ENCODE measurements at regions not wholly inside any gene's neighbourhood (a gene's known extent, or its start where the extent isn't known, plus 50 kb on each side); places are given as distances from the start of the nearest gene placed in this dataset.

DNA sequence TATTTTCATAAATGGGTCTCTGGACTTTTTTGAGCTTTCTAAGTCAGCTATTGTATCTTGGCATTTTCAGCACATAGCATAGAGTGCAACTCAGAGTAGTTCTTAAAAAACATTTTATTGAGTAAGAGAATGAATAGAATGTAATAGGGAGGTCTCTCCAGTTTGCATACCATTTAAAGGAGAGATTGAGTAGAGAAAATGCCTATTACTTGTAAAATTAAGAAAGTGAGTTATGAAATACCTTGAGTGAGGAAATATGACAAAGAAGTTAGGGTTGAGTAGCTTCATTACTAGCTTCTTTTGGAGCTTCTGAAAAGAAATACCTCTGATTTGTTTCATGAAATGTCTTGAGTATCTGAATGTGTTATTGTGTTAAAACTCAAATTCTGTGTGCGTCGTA, 140.0 kb downstream of the AASDHPPT start:
- CTCF ChIA-PET: no interaction called here
- BruUV-seq (replicated peaks): no TSS peak

DNA sequence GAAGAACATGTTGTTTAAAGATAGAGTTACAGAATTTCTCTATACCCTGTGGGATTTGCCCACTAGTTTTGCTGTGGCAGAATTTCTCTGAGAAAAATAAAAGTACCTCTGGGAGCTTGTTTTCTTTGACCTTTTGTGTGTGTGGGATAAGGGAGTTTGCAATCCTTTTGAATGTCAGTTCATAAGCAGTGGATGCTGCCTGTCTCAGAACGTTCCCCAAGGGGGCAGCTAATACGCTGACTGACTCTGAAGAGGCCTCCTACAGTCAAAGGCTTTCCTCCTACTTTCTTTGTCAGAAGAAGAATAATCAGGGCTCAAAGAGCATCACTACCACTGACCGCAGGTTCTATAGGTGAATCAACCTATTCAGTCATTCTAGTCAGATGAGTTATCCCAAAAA, 140.6 kb downstream of the AASDHPPT start:
- BruUV-seq (replicated peaks): no TSS peak
- Histone ChIP-seq H3K9me3 (ENCODE audit: control insufficient read depth, insufficient read depth, low read depth, low read length) (peaks cover 12% of the 10 kb centered on the region; the same call in 1 of the 2 replicates), H3K36me3 (ENCODE audit: control insufficient read depth, insufficient read depth, low read length) (no peaks in the 10 kb centered on the region), H3K27me3 (ENCODE audit: control insufficient read depth, insufficient read depth, low read length) (no peaks in the 10 kb centered on the region), H3K4me3 (ENCODE audit: low read depth in 2 of 2, low read length in 2 of 2) (no peak overlapping the region), H3K4me1 (ENCODE audit: control insufficient read depth, insufficient read depth, low read length) (no peaks in the 10 kb centered on the region), H3K27ac (ENCODE audit: low read length) (no peak overlapping the region)
- intact Hi-C loops (cut with micrococcal nuclease; ENCODE audit: unreplicated experiment) (no loop called here), in situ Hi-C loops (cut with HindIII; ENCODE audit: low pct_unique_long_range_greater_than_20kb, low sequenced_read_pairs) (no loop called here)
- POLR2A ChIA-PET: no interaction called here
- DNase-seq (ENCODE audit: low read depth, low spot score) (no peak), ATAC-seq (no peak)
- CTCF ChIA-PET: no interaction called here
- no peak for TF ChIP-seq SIN3A (IDR thresholded peaks at IDR 0.05; ENCODE audit: borderline replicate concordance, insufficient read depth, low read depth, low read length)
- TF ChIP-seq, protein P1, sequence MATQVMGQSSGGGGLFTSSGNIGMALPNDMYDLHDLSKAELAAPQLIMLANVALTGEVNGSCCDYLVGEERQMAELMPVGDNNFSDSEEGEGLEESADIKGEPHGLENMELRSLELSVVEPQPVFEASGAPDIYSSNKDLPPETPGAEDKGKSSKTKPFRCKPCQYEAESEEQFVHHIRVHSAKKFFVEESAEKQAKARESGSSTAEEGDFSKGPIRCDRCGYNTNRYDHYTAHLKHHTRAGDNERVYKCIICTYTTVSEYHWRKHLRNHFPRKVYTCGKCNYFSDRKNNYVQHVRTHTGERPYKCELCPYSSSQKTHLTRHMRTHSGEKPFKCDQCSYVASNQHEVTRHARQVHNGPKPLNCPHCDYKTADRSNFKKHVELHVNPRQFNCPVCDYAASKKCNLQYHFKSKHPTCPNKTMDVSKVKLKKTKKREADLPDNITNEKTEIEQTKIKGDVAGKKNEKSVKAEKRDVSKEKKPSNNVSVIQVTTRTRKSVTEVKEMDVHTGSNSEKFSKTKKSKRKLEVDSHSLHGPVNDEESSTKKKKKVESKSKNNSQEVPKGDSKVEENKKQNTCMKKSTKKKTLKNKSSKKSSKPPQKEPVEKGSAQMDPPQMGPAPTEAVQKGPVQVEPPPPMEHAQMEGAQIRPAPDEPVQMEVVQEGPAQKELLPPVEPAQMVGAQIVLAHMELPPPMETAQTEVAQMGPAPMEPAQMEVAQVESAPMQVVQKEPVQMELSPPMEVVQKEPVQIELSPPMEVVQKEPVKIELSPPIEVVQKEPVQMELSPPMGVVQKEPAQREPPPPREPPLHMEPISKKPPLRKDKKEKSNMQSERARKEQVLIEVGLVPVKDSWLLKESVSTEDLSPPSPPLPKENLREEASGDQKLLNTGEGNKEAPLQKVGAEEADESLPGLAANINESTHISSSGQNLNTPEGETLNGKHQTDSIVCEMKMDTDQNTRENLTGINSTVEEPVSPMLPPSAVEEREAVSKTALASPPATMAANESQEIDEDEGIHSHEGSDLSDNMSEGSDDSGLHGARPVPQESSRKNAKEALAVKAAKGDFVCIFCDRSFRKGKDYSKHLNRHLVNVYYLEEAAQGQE (IDR thresholded peaks at IDR 0.05; ENCODE audit: insufficient read depth in 1 of 2, low read depth in 2 of 2, low read length in 1 of 2): no peak
- TF ChIP-seq, protein P2, sequence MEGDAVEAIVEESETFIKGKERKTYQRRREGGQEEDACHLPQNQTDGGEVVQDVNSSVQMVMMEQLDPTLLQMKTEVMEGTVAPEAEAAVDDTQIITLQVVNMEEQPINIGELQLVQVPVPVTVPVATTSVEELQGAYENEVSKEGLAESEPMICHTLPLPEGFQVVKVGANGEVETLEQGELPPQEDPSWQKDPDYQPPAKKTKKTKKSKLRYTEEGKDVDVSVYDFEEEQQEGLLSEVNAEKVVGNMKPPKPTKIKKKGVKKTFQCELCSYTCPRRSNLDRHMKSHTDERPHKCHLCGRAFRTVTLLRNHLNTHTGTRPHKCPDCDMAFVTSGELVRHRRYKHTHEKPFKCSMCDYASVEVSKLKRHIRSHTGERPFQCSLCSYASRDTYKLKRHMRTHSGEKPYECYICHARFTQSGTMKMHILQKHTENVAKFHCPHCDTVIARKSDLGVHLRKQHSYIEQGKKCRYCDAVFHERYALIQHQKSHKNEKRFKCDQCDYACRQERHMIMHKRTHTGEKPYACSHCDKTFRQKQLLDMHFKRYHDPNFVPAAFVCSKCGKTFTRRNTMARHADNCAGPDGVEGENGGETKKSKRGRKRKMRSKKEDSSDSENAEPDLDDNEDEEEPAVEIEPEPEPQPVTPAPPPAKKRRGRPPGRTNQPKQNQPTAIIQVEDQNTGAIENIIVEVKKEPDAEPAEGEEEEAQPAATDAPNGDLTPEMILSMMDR (IDR thresholded peaks at IDR 0.05): no peak
- no peak for TF ChIP-seq POLR2AphosphoS5 (IDR thresholded peaks at IDR 0.05; ENCODE audit: low read depth, low read length)

More for the DNA sequence above, 140.0 kb downstream of the AASDHPPT start:
- ATAC-seq: no peak
- Histone ChIP-seq H3K4me3 (ENCODE audit: low read depth in 2 of 2, low read length in 2 of 2) (no peak overlapping the region), H3K36me3 (ENCODE audit: control insufficient read depth, insufficient read depth, low read length) (no peaks in the 10 kb centered on the region), H3K9me3 (ENCODE audit: control insufficient read depth, insufficient read depth, low read depth, low read length) (peaks cover 7% of the 10 kb centered on the region; the same call in 1 of the 2 replicates), H3K4me1 (ENCODE audit: control insufficient read depth, insufficient read depth, low read length) (no peaks in the 10 kb centered on the region), H3K27me3 (ENCODE audit: control insufficient read depth, insufficient read depth, low read length) (no peaks in the 10 kb centered on the region), H3K27ac (ENCODE audit: low read length) (no peak overlapping the region)
- in situ Hi-C loops (cut with HindIII; ENCODE audit: low pct_unique_long_range_greater_than_20kb, low sequenced_read_pairs) (no loop called here), intact Hi-C loops (cut with micrococcal nuclease; ENCODE audit: unreplicated experiment) (no loop called here)
- no peak for DNase-seq (ENCODE audit: low read depth, low spot score)
- TF ChIP-seq, protein P2 (IDR thresholded peaks at IDR 0.05): no peak
- TF ChIP-seq, protein P1 (IDR thresholded peaks at IDR 0.05; ENCODE audit: insufficient read depth in 1 of 2, low read depth in 2 of 2, low read length in 1 of 2): no peak
- POLR2A ChIA-PET: no interaction called here
